HG03565 (cell line): ENCODE measurements at regions not wholly inside any gene's neighbourhood (a gene's known extent, or its start where the extent isn't known, plus 50 kb on each side); places are given as distances from the start of the nearest gene placed in this dataset.
"Not testable (repeated sequence)": the region's sequence is repeated elsewhere in the genome, so short reads cannot be mapped to it uniquely, and the experiment has no call there.

Experiments used
- ATAC-seq: cut with Tn5 transposase; IDR thresholded peaks from one replicate; pipeline ENCODE4 v1.9.1; 2021; ENCODE audit warnings: mild to moderate bottlenecking, moderate library complexity; ENCODE audit not compliant: unreplicated experiment

- ATAC-seq = no peak
Observed at GRCh38 chr12:115377230-115377629, 693.3 kb upstream of the TBX3 start.

- peak; percentile 91 for ATAC-seq
Observed at GRCh38 chr12:115375186-115375991, 691.4 kb upstream of the TBX3 start.

GRCh38 chr12:115374480-115375185 is 690.7 kb upstream of the TBX3 start:
- ATAC-seq = no peak

DNA sequence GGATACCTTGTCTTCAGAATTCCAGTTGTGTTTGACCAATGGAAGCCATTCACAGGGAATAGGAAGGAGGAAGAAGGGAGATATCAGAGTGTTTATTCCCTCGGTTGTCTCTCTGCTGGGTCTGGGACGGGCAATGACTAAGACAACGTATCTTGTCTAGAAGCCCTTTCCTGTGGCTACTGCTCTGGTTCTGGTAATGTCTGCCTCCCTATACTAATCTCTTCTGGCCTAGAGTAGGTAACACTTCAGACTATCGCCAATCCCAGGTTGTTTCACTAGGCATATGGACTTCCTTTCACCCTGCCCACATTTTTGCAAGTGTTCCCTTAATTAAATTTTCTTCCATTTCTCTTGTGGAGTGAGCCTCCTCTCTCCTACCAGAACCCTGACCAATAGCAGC is 687.7 kb upstream of the TBX3 start:
- no peak for ATAC-seq

GRCh38 chr12:115370650-115371049 is 686.7 kb upstream of the TBX3 start:
- no peak for ATAC-seq

- no peak for ATAC-seq
Observed at GRCh38 chr12:115370207-115370606, 686.2 kb upstream of the TBX3 start.

DNA sequence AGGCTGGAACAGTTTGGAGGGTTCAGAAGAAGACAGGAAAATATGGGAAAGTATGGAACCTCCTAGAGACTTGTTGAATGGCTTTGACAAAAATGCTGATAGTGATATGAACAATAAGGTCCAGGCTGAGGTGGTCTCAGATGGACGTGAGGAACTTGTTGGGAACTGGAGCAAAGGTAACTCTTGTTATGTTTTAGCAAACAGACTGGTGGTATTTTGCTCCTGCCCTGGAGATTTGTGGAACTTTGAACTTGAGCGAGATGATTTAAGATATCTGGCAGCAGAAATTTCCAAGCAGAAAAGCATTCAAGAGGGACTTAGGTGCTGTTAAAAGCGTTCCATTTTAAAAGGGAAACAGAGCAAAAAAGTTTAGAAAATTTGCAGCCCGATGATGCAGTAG is 682.3 kb upstream of the TBX3 start:
- not testable (repeated sequence) for ATAC-seq

GRCh38 chr12:115365765-115366164 is 681.8 kb upstream of the TBX3 start:
- ATAC-seq = not testable (repeated sequence)

DNA sequence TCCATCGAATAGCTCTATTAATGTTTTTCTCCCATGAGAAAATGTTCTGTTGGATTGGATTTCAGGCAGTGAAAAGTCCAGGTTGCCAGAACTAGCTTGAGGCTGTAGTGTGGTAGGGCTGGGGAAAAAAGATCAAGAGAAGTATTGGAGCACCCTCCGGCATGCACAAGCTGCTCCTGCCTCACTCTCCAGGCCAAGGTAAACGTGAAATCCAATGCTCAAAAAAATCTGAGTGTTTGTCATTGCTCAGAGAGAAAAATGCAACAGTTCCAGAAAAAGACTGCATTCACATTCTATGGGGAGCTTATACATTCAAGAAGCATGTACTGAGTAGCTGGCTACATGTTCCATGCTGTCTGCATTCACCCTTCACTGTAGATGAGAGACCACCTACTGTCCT is 680.9 kb upstream of the TBX3 start:
- ATAC-seq = no peak

- ATAC-seq = no peak
Observed at GRCh38 chr12:115362339-115362976, 678.5 kb upstream of the TBX3 start.

- ATAC-seq = no peak
Observed at GRCh38 chr12:115357681-115358080, 673.7 kb upstream of the TBX3 start.

DNA sequence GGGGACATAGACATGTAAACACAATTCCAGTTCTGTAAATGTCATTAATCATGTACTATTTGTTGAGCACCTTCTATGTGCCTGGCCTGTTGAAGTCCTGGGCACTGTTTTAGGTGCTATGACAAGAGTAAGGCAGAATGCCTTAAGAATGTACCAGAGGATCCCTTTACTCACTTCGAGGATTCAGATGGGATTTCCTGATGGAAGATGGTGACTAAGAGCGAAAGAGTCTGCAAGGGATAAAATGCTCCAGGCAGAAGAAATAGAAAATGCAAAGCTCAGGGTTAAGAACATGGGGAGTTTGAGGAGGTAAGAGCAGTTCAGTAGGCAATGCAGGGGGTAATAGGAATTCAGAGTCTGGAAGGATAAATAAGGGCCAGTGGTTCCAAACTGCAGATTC is 671.3 kb upstream of the TBX3 start:
- no peak for ATAC-seq

DNA sequence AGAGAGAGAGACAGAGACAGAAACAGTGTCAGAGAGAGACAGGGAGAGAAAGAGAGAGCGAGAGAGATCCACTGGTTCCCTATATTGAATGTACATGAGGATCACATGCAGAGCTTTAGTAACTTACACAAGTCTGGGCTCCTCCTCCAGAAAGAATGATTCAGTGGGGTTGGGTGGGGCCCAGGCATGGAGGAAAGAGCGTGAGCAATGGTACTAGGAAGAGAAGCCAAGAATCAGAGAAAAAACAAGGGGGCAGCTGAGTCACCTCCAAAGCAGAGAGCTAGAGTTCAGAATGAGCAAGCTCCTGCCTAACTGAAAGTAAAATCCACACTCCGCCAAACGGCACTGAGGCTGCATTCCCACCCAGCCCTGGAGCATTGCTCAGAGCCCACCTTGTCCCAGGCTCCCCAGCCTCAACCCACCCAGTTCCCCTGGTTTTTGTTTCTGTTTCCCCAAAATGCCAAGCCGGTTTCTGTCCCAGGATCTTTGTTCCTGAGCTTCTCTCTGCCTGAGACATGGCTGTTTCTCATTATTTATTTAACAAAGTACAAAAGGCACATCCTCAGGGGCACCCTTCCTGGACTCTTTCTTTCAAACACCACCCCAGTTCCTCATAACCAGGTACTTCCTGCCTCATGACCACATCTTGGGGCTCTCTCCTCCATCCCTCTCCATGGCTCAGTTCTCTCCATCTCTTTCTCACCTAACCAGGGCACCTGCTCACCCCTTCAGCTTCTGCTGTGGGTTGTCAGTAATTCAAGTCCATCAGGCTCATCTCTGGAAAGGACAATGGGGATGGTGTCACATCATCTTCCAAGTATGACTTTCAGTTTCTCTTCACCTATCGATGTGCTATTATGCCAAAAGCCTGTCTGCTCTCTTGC is 670.3 kb upstream of the TBX3 start:
- no peak for ATAC-seq

DNA sequence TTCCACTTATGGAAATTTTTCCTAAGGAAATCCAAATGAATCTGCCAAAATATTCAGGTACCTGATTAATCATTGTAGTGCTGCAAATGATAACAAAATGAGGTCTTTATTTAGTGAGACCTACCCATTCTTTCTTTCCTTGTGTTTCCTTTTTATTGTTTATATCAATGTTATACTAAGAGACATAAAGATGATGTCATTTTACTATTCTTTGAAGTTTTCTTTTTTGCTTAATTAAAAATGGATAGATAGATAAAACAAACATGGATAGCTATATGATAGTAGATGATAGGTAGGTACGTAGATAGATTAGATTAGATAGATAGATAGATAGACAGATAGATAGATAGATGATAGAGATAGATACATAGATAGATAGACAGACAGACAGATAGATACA is 669.5 kb upstream of the TBX3 start:
- ATAC-seq = no peak

GRCh38 chr12:115351514-115352077 is 667.6 kb upstream of the TBX3 start:
- ATAC-seq = no peak

GRCh38 chr12:115349711-115350110 is 665.7 kb upstream of the TBX3 start:
- ATAC-seq = no peak

DNA sequence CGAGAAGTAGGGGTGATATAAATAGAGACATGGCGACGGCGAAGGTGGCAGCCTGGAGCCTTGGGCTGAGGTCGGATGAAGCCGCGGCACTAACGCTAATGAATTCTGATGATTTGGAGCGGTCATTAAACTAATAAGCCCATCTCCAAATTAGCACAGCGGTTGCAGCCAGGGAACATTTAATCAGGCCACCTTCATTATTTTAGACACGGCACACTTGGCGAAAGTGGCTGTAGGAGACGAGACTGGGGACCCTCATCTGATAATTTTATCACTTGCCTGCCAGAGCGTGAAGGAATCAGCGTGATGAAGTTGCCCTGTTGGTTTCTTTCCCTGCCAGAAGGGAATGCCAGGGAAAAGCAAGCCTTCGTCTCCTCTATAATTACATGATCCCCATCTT is 664.3 kb upstream of the TBX3 start:
- no peak for ATAC-seq

- no peak for ATAC-seq
Observed at GRCh38 chr12:115343601-115344000, 659.6 kb upstream of the TBX3 start.

DNA sequence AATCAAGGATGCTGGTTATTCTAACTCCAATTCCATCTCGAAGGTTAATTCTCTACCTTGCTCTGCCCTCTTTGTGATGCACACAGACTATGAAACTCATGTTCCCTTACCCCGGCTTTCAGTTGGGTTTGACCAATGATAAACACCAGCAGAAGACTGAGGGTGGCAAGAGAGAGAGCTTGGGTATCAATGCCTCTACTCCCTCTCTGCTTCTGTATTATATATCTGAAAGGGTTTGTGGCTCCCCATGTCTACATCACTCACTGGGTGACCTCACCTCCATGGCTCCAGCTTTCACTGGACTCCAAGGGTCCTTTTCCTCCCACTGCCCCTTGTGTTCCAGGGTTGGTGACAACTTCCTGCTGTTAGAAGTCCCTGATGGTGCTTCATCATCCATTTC is 659.0 kb upstream of the TBX3 start:
- no peak for ATAC-seq

DNA sequence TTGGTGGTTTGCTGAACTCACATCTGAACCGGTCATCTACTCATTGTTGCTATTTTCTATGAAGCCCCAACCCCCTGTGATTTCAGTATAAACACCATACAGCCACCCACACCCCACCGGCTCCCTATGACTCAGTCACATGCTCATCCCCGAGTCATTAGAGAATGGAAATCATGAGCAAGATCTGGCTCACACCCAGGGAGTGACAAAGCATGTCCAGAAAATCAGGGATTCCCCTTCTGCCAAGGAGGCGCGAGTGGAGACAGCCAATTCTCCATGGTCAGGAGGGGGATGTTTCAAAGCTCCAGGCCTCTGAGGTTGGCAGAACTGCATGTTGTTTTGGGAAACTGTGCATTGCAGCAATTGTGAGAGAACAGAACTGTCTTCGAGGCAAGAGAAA is 657.5 kb upstream of the TBX3 start:
- no peak for ATAC-seq
